PC-9 (cell line): ENCODE measurements at regions not wholly inside any gene's neighbourhood (a gene's known extent, or its start where the extent isn't known, plus 50 kb on each side); places are given as distances from the start of the nearest gene placed in this dataset.

Source experiments
- BruUV-seq: library from RNA; stranded (reverse); fragments of 400-500 nt; replicated peaks from 2 replicates; lab custom pipeline; 2021; lab: Mats Ljungman, UMichigan
- CTCF ChIA-PET: fragments of 300-600 bp; sonication (Branson Sonifier 250); formaldehyde crosslinking; loops from one replicate; lab custom pipeline; 2022; ENCODE audit warnings: antibody characterized with exemption; lab: Charles Lee
- POLR2A ChIA-PET: fragments of 300-600 bp; sonication (Branson Sonifier 250); formaldehyde crosslinking; loops from one replicate; lab custom pipeline; 2022; ENCODE audit warnings: antibody characterized with exemption; ENCODE audit not compliant: unreplicated experiment; lab: Charles Lee
- DNase-seq, 2 experiments: peaks; one replicate each; pipeline versions ENCODE4 v3.0.0 to v3.0.0-alpha.2; 2015 to 2022; ENCODE audit warnings: mixed read lengths in 1 of 2
- H2AFZ ChIP-seq: fragments of 200-600 bp; sonication (generic); 2 replicates; pipeline ENCODE4 v1.8.1; 2017; ENCODE audit warnings: antibody characterized with exemption
- H3F3A ChIP-seq: fragments of 200-600 bp; sonication (generic); 2 replicates; pipeline ENCODE4 v1.8.1; 2017; ENCODE audit warnings: antibody characterized with exemption, mild to moderate bottlenecking, low read depth; ENCODE audit not compliant: insufficient read depth
- H3K27ac ChIP-seq: fragments of 200-600 bp; sonication (generic); 2 replicates; pipeline ENCODE4 v1.6.1; 2016; ENCODE audit warnings: mixed run types
- H3K27me3 ChIP-seq: fragments of 200-600 bp; sonication (generic); 2 replicates; pipeline ENCODE4 v1.6.1; 2016; ENCODE audit warnings: low read depth, mixed run types; ENCODE audit not compliant: insufficient read depth
- H3K36me3 ChIP-seq: fragments of 200-600 bp; sonication (generic); 2 replicates; pipeline ENCODE4 v1.6.1; 2016; ENCODE audit warnings: low read depth, mixed run types
- H3K4me1 ChIP-seq: fragments of 200-600 bp; sonication (generic); replicated peaks from 2 replicates; pipeline ENCODE4 v1.6.1; 2016; ENCODE audit warnings: mixed run types; ENCODE audit not compliant: insufficient read depth
- H3K4me2 ChIP-seq: fragments of 200-600 bp; sonication (generic); 2 replicates; pipeline ENCODE4 v1.6.1; 2017; ENCODE audit warnings: mixed run types
- H3K4me3 ChIP-seq: fragments of 200-600 bp; sonication (generic); 2 replicates; pipeline ENCODE4 v1.6.1; 2016; ENCODE audit warnings: mixed run types
- H3K79me2 ChIP-seq: fragments of 200-600 bp; sonication (generic); 2 replicates; pipeline ENCODE4 v1.6.1; 2017; ENCODE audit warnings: low read depth, mixed run types
- H3K9me2 ChIP-seq: fragments of 200-600 bp; sonication (generic); 2 replicates; pipeline ENCODE4 v1.8.1; 2017; ENCODE audit warnings: mild to moderate bottlenecking; ENCODE audit not compliant: insufficient read depth
- H3K9me3 ChIP-seq: fragments of 200-600 bp; sonication (generic); 2 replicates; pipeline ENCODE4 v1.8.1; 2016; ENCODE audit warnings: low read depth; ENCODE audit not compliant: insufficient read depth
- H4K20me1 ChIP-seq: fragments of 200-600 bp; sonication (generic); 2 replicates; pipeline ENCODE4 v1.8.1; 2017; ENCODE audit not compliant: insufficient read depth
- EZH2 ChIP-seq: fragments of 200-600 bp; sonication (generic); IDR thresholded peaks from 2 replicates; pipeline ENCODE4 v1.8.0; 2017; ENCODE audit warnings: antibody characterized with exemption, low read depth
- intact Hi-C: fragments of 100-400 bp; cut with micrococcal nuclease; formaldehyde crosslinking; loops from one replicate; pipeline ENCODE4 v1.10.0; 2022; ENCODE audit not compliant: unreplicated experiment
- TF ChIP-seq, protein P1 (sequence below): fragments of 200-600 bp; sonication (generic); conservative IDR thresholded peaks from 2 replicates; pipeline ENCODE4 v1.6.1; 2017; ENCODE audit warnings: mixed run types, antibody characterized with exemption, mild to moderate bottlenecking, moderate library complexity

DNA sequence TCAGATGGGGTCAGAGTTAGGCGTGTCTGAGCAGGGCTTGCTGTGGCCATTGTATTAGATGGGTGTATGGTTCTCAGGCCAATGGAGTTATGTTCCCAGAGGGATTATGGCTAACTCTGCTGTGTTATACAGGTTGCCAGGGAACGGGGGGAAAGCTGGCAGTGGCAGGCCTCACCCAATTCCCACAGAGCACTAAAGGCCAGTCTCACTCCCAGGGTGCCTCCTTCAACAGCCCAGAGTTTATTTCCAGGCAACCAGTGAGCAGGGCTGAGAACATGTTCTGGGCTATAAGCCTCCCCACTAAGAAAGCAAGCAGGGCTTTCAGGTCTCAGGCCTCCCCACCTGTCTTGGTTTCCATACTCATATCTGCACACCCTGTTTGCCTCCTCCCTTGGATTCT lies 597.9 kb downstream of the ZNF608 start:
- 0 out of 2 replicates have a peak, but pooled peaks cover 3% of the 10 kb centered on the region for H3K9me3 ChIP-seq
- DNase-seq: no peak
- H3K4me1 ChIP-seq: no peaks in the 10 kb centered on the region
- no peaks in the 10 kb centered on the region for H3K79me2 ChIP-seq
- H3K4me3 ChIP-seq: no peak overlapping the region
- H3K4me2 ChIP-seq: no peak overlapping the region
- intact Hi-C loops: no loop called here
- ChIA-PET POLR2A (no interaction called here), CTCF (no interaction called here)
- no peaks in the 10 kb centered on the region for H3K27me3 ChIP-seq
- no peak overlapping the region for H3K27ac ChIP-seq
- no peaks in the 10 kb centered on the region for H3K9me2 ChIP-seq
- H2AFZ ChIP-seq: no peak overlapping the region
- no peaks in the 10 kb centered on the region for H3K36me3 ChIP-seq
- TF ChIP-seq EZH2: no peak
- TF ChIP-seq, protein P1, sequence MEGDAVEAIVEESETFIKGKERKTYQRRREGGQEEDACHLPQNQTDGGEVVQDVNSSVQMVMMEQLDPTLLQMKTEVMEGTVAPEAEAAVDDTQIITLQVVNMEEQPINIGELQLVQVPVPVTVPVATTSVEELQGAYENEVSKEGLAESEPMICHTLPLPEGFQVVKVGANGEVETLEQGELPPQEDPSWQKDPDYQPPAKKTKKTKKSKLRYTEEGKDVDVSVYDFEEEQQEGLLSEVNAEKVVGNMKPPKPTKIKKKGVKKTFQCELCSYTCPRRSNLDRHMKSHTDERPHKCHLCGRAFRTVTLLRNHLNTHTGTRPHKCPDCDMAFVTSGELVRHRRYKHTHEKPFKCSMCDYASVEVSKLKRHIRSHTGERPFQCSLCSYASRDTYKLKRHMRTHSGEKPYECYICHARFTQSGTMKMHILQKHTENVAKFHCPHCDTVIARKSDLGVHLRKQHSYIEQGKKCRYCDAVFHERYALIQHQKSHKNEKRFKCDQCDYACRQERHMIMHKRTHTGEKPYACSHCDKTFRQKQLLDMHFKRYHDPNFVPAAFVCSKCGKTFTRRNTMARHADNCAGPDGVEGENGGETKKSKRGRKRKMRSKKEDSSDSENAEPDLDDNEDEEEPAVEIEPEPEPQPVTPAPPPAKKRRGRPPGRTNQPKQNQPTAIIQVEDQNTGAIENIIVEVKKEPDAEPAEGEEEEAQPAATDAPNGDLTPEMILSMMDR: no peak
- H3F3A ChIP-seq: no peaks in the 10 kb centered on the region
- H4K20me1 ChIP-seq: no peaks in the 10 kb centered on the region
- BruUV-seq: no TSS peak

DNA sequence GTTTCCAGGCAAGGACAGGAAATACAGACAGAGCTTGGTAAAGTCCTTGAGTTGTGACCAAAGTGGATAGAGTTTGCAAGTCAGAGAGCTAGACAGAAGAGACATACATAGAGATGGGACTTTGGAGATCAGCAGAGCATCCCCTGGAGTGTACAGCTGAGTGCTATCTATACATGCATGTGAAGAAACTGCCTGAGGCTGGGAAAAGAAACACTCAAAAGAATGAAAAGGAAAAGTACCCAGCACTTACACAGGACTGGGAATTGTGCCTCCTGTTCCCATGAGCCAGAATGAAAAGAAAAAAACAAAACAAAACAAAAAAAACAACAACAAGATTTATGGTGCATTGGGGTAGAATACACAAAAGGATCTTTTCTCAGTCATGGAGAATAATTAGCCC lies 606.4 kb downstream of the ZNF608 start:
- Histone ChIP-seq H3K27me3 (no peaks in the 10 kb centered on the region), H3F3A (no peaks in the 10 kb centered on the region), H3K9me2 (no peaks in the 10 kb centered on the region), H3K79me2 (no peaks in the 10 kb centered on the region), H4K20me1 (no peaks in the 10 kb centered on the region), H3K4me3 (no peak overlapping the region), H3K4me1 (no peaks in the 10 kb centered on the region), H2AFZ (no peak overlapping the region), H3K4me2 (no peak overlapping the region), H3K36me3 (no peaks in the 10 kb centered on the region), H3K9me3 (no peaks in the 10 kb centered on the region), H3K27ac (no peak overlapping the region)
- intact Hi-C loops: no loop called here
- POLR2A ChIA-PET: interaction anchor here (0.7 kb wide), 1 partner anchor 504 kb away, joined by 4 read pairs; no protein-coding TSS in a partner anchor
- CTCF ChIA-PET: no interaction called here
- no peak for DNase-seq
- no TSS peak for BruUV-seq
- TF ChIP-seq, protein P1: no peak

DNA sequence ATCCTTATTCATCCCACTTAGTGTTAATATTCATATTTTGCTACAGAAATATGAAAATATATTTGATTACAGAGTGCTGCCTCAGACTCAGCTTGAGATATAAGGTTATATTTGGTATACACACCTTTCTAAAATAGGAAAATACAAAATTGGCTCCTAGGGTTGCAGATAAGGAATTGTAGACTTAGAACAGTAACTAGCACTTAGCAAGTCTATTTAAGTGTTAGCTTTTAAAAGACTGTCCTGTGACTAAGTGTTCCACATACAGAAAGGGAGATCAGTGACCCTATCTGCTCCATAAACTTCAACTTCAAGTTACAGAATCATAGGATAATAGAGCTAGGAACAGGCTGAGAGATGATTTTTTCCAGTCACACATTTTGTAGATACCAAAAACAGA lies 607.0 kb downstream of the ZNF608 start:
- DNase-seq: no peak
- no peak overlapping the region for H3K4me3 ChIP-seq
- no peaks in the 10 kb centered on the region for H3F3A ChIP-seq
- no peaks in the 10 kb centered on the region for H3K9me2 ChIP-seq
- no peaks in the 10 kb centered on the region for H3K27me3 ChIP-seq
- no peaks in the 10 kb centered on the region for H4K20me1 ChIP-seq
- H3K36me3 ChIP-seq: no peaks in the 10 kb centered on the region
- no peak overlapping the region for H2AFZ ChIP-seq
- no peak overlapping the region for H3K27ac ChIP-seq
- no peaks in the 10 kb centered on the region for H3K9me3 ChIP-seq
- no peaks in the 10 kb centered on the region for H3K79me2 ChIP-seq
- no peak for TF ChIP-seq EZH2
- TF ChIP-seq, protein P1: no peak
- intact Hi-C loops: no loop called here
- BruUV-seq: no TSS peak
- ChIA-PET POLR2A (interaction anchor here (0.7 kb wide), 1 partner anchor 505 kb away, joined by 4 read pairs; no protein-coding TSS in a partner anchor), CTCF (no interaction called here)
- H3K4me1 ChIP-seq: no peaks in the 10 kb centered on the region
- no peak overlapping the region for H3K4me2 ChIP-seq
